GM21390 (cell line): ENCODE measurements at regions not wholly inside any gene's neighbourhood (a gene's known extent, or its start where the extent isn't known, plus 50 kb on each side); places are given as distances from the start of the nearest gene placed in this dataset.
"Not testable (repeated sequence)": the region's sequence is repeated elsewhere in the genome, so short reads cannot be mapped to it uniquely, and the experiment has no call there.

Experiments
- ATAC-seq: cut with Tn5 transposase; IDR thresholded peaks from one replicate; pipeline ENCODE4 v1.9.1; 2021; ENCODE audit not compliant: unreplicated experiment

DNA sequence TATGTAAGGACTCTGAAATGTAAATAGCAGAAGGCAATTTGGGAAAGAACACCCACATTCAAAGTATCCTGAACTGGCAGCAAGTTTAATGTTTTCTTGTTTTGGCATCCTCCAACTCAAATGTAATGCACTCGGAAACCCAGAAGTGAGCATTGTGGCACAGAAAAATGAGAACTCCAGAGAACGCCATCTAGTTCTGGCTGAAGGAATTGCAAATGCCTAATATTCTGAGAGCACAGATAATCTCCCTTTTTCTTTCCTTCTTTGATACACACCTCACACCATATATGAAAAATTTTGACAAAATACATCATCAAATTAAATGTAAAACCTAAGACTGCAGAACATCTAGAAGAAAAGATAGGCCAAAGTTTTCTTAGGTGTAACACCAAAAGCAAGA is 52.1 kb downstream of the PWWP3B start:
- ATAC-seq = no peak

GRCh38 chrX:106243376-106243775 is 75.3 kb downstream of the PWWP3B start:
- ATAC-seq = no peak

DNA sequence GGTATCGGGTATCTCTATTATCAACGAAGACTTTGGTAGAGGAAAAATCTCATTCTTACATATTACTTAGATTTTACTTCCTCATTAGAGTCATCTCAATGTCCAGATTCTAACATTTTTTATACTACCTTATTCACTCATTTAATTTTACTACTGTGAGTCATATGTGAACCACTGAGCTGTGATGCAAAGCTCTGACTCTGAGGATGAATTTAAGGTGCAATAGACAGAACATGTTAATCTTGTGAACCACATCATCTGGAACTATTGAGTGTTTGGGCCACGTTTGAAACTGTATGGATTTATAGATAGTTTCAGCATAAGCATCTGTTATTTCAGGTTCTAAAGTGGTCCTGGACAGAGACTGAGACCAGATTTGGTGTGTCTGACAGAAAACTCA is 78.4 kb downstream of the PWWP3B start:
- no peak for ATAC-seq

- no peak for ATAC-seq
Observed at GRCh38 chrX:106247162-106247561, 79.1 kb downstream of the PWWP3B start.

GRCh38 chrX:106249706-106250379 is 81.7 kb downstream of the PWWP3B start:
- ATAC-seq = no peak

DNA sequence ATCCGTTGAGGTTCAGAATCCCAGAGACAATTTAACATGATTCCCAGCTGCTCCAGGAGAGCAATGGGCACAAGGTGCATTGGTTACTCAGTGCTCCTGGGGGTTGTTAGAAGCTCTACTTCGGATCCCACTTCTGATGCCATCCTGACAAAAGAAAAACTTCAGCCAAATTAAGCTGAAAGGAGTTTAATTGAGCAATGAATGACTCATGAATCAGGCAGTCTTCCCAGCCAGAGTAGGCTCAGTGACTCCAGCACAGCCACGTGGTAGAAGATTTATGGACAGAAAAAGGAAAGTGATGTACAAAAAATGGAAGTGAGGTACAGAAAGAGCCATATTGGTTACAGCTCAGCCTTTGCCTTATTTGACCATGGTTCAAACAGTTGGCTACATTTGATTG is 95.7 kb downstream of the PWWP3B start:
- no peak for ATAC-seq

DNA sequence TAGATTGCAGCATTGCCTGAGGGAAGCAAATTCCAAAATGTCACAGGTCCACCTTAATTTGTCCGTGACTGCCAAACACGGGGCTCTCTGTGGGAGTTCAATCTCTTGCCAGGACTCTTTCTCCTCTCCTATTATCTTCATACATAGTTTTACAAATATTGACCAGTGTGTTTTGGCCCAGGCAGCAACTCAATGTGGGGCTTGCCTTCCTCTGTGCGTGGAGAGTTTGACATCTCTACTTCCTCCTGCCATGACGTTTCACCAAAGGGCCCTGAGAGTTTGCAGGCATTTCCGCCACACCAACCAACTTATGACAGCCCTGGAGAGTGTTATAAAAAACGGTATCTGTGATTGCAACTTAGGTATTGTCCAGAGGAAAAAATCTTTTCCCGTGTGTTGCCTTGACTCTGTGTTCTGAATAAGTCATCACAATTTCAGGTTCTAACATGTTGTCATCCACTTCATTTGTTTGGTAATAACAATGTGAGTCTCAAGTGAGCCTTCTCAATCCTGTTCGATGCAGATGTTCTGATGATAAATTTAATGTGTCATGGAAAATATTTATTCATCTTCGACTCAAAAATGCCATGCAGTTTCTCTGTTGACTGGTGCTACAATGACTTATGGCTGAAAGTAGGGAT is 106.0 kb downstream of the PWWP3B start:
- not testable (repeated sequence) for ATAC-seq

DNA sequence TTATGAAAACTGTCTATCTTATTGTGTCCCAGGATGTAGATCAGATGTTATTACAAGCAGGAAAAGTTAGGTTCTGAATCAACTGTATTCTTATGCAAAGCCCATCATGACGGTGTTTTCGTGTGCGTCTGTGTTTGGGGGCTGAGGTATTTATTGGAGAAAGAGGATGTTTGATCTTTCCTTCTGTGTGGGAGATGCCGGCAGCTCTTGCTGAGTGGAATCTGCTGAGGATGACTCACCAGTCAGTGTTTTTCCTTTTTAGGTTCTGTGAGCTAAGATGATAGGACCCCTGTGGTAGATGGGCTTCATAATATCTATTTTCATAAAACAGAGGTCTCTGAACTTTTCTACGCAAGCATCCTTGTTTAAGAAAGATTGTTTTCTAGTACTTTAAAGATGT is 107.1 kb downstream of the PWWP3B start:
- not testable (repeated sequence) for ATAC-seq

DNA sequence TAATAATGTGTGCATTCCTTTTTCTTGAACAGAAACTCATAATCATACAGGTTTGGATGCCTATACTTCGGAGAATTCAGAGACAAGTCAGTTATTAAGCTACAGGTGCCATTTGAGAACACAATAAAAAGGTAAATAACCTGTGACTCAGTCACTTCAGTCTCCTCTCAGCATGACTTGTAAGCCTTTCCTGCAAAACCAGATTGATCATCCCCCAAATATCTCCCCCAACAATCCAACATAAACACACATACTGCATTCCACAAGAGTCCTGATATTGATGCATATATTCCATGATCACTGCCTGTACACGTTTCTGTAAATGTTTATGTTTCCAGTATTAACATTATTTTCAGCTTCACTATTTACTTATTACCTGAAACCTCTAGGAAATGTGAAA is 110.8 kb downstream of the PWWP3B start:
- no peak for ATAC-seq

DNA sequence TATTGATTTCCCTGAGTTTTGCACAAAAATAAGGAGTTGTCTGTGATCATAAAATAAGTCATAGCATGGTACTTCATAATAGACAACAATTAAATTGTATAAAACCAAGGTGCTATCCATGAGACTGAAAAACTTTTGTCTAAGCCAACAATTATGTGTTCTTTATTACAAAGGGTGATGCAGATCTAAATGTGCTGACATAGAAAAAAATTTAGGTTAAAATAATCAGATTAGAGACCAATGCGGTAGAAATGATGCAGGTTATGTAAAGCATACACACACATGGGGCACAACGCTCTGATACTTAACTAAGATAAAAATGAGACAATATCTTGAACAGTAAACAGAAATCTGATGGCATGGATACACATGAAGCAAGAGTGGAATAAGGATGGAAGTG is 113.3 kb downstream of the PWWP3B start:
- ATAC-seq = no peak

- no peak for ATAC-seq
Observed at GRCh38 chrX:106283841-106284240, 115.7 kb downstream of the PWWP3B start.

DNA sequence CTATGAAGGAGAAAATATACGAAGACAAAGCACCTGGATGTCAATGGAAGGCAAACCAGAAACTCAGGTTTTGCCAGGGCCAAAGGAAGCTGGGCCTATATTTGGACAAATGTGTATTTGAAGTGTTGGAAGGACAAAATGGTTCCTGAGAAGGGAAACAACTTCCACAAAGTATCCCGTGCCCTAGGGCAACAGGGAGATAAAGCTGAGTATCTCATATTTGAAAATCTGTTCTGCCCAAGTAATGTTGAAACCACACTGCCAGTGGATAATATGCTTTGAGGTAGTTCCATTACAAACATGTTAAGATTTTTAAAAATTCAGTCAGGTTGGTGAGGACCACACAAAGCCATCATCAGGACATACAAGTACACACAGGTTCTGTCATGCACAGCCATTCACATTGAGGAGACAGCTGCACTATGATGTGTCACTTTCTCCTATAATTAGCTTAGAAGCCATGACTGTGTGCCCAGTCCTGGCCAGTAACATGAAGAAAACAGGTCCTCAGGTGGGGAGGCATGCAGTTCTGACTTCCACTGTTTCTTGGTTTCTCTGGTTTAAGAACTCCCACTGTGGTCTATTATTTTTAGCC is 116.4 kb downstream of the PWWP3B start:
- ATAC-seq = no peak

DNA sequence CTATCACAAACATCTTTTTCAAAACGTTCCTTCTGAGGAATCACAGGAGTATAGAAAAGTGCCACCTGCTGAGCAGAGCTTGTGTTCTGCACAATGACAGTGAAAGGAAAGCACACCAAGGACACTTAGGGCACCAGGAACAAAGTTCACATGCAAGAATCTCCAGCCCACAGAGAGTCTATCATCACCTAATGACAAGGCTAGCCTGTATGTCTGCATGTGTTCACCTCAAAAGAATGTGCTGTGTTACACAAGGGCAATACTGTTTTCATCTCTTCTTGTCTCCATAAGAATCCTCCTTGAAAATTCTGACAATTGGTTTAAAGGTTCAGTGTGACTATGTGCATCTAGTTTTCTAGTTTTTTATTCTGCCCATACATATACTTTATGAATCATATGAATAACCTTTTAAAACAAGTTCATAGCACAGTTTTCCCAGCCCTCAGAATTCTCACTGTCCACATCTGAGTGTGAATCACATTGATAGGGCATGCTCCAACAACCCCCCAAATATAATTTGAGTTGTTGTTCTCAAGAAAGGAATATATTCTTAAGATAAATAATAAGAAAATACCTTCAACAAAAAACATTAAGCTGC is 118.0 kb downstream of the PWWP3B start:
- ATAC-seq = no peak

DNA sequence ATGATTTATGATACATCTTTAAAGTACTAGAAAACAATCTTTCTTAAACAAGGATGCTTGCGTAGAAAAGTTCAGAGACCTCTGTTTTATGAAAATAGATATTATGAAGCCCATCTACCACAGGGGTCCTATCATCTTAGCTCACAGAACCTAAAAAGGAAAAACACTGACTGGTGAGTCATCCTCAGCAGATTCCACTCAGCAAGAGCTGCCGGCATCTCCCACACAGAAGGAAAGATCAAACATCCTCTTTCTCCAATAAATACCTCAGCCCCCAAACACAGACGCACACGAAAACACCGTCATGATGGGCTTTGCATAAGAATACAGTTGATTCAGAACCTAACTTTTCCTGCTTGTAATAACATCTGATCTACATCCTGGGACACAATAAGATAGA is 122.7 kb downstream of the PWWP3B start:
- ATAC-seq = not testable (repeated sequence)

GRCh38 chrX:106291779-106292390 is 123.8 kb downstream of the PWWP3B start:
- not testable (repeated sequence) for ATAC-seq

GRCh38 chrX:106300239-106300638 is 132.1 kb downstream of the PWWP3B start:
- no peak for ATAC-seq

GRCh38 chrX:106300656-106301055 is 132.6 kb downstream of the PWWP3B start:
- ATAC-seq = no peak

DNA sequence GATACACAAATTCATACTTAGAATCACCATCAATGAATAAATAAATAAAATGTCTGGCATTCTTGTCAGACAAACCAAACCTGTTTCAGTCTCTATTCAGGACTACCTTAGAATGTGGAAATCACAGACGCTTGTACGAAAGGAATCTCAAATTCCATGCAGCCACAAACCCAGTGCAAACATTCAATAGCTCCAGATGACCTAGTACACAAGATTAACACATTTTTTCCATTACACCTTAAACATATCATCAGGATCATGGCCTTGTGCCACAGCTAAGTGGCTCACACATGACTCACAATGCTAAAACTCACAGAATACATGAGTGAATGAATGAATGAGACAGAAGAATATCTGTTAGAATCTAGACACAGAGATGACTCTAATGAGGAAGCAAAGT is 134.2 kb downstream of the PWWP3B start:
- no peak for ATAC-seq

DNA sequence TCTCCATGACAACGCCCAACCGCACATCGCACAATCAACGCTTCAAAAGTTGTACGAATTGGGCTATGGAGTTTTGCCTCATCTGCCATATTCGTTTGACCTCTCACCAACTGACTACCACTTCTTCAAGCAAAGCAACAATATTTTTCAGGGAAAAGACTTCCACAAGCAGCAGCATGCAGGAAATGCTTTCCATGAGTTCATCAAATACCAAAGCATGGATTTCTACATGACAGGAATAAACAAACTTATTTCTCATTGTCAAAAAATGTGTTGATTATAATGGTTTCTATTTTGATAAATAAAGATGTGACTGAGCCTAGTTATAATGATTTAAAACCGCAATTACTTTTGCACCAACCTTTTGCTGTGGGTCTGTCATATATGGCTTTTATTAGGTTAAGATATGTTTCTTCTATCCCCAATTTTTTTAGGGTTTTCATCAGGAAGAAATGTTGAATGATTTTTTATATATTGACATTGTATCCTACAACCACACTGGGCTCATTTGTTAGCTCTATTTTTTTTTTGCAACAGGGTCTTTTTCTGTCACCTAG is 138.4 kb downstream of the PWWP3B start:
- no peak for ATAC-seq

GRCh38 chrX:106323357-106323756 is 155.3 kb downstream of the PWWP3B start:
- no peak for ATAC-seq

DNA sequence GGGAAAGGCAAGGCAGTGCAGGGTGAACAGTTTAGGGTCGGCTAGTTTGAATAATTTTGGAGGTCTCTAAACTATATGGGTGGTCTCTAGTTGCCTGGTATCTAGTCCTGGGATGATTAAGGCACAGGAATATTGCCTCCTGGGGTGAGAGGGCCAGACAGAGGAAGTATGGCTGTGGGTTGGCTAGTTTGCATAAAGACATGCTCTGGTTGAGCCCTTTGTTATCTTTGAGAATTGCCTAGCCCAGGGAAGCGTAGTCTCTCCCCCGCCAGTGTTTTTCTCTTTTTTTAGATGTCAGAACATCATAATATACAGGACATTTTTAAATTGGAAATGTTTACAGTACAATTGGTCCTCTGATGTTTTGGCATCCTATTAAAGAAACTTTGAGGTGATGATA is 163.5 kb downstream of the PWWP3B start:
- ATAC-seq = no peak
